Stimulated activated CD4-positive, alpha-beta T cell treated with anti-CD3 and anti-CD28 coated beads, Interleukin-12 subunit alpha, Interleukin-12 subunit beta, amount 100 ng/mL, for 48 hours (primary cell): ENCODE measurements at regions not wholly inside any gene's neighbourhood (a gene's known extent, or its start where the extent isn't known, plus 50 kb on each side); places are given as distances from the start of the nearest gene placed in this dataset.
"Not testable (repeated sequence)": the region's sequence is repeated elsewhere in the genome, so short reads cannot be mapped to it uniquely, and the experiment has no call there.

Experiments
- DNase-seq, 3 donors: peaks; one replicate each; pipeline ENCODE4 v3.0.0-alpha.2; 2020; ENCODE audit warnings: low read depth in 2 of 3, low spot score in 1 of 3

- DNase-seq = no peak
Observed at GRCh38 chr10:62585211-62585775, 211.1 kb downstream of the ZNF365 start.

- no peak for DNase-seq
Observed at GRCh38 chr10:62587011-62587410, 212.8 kb downstream of the ZNF365 start.

- no peak for DNase-seq
Observed at GRCh38 chr10:62588116-62588515, 213.9 kb downstream of the ZNF365 start.

GRCh38 chr10:62589689-62590088, 214.8 kb upstream of the ADO start:
- no peak for DNase-seq

- DNase-seq = no peak
Observed at GRCh38 chr10:62590306-62590705, 214.2 kb upstream of the ADO start.

GRCh38 chr10:62594093-62594520, 210.4 kb upstream of the ADO start:
- DNase-seq = peak in 1 of 3 donors; percentile 55

- DNase-seq = no peak
Observed at GRCh38 chr10:62597226-62597625, 207.3 kb upstream of the ADO start.

GRCh38 chr10:62599161-62599560, 205.4 kb upstream of the ADO start:
- DNase-seq = no peak

- not testable (repeated sequence) for DNase-seq
Observed at GRCh38 chr10:62606551-62606950, 198.0 kb upstream of the ADO start.

GRCh38 chr10:62608189-62608875, 196.2 kb upstream of the ADO start:
- DNase-seq = not testable (repeated sequence)

GRCh38 chr10:62610649-62611229, 193.8 kb upstream of the ADO start:
- DNase-seq = peak; percentile 65 to 87 (median 65)

GRCh38 chr10:62613424-62613823, 191.1 kb upstream of the ADO start:
- no peak for DNase-seq

GRCh38 chr10:62613859-62614258, 190.7 kb upstream of the ADO start:
- DNase-seq = no peak

- DNase-seq = peak in 1 of 3 donors; percentile 22
Observed at GRCh38 chr10:62614389-62615157, 189.9 kb upstream of the ADO start.

- no peak for DNase-seq
Observed at GRCh38 chr10:62616885-62617590, 187.5 kb upstream of the ADO start.

GRCh38 chr10:62617652-62618051, 186.9 kb upstream of the ADO start:
- DNase-seq = no peak

- DNase-seq = no peak
Observed at GRCh38 chr10:62618054-62618453, 186.5 kb upstream of the ADO start.

- no peak for DNase-seq
Observed at GRCh38 chr10:62618576-62619412, 185.7 kb upstream of the ADO start.

- DNase-seq = no peak
Observed at GRCh38 chr10:62619413-62619738, 185.1 kb upstream of the ADO start.

GRCh38 chr10:62620491-62620890, 184.0 kb upstream of the ADO start:
- DNase-seq = no peak
